ENCODE measurements at regions not wholly inside any gene's neighbourhood (a gene's known extent, or its start where the extent isn't known, plus 50 kb on each side); places are given as distances from the start of the nearest gene placed in this dataset.

DNA sequence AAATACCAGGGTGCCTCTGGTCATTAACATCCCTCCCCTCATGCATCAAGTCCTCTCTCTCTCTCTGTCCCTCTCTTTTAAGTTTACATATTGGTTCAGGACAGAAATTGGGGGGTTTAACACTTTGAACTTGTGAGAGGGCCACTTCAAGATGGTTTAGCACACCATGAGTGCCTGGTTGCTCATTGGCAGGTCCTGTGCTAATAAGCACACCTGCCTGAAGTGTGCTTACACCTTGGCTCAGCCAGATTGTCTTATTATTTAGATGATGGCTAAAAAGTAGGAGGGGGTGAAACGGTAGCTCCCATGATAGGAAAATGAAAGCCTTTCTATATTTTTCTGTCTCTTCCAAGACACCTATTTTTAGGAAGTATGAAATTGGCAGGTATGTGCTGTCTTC lies 205.8 kb downstream of the ARL6IP6 start:
- no peak for TF ChIP-seq CTCF (IDR thresholded peaks at IDR 0.05; ENCODE audit: unreplicated experiment)
- H3K27me3 Mint-ChIP-seq (ENCODE audit: unreplicated experiment), result peaks cover 2% of the 10 kb centered on the region
- no peak for DNase-seq (ENCODE audit: low spot score)
- no peaks in the 10 kb centered on the region for H3K9me3 Mint-ChIP-seq (ENCODE audit: unreplicated experiment)
- no peak overlapping the region for H3K4me3 Mint-ChIP-seq (ENCODE audit: unreplicated experiment)
- H3K4me1 Mint-ChIP-seq (ENCODE audit: unreplicated experiment), result no peaks in the 10 kb centered on the region
- H3K27ac Mint-ChIP-seq (ENCODE audit: unreplicated experiment), result no peak overlapping the region
- H3K36me3 Mint-ChIP-seq (ENCODE audit: low read depth, unreplicated experiment), result no peaks in the 10 kb centered on the region

- no peak for TF ChIP-seq CTCF (IDR thresholded peaks at IDR 0.05; ENCODE audit: unreplicated experiment)
- no peaks in the 10 kb centered on the region for H3K27me3 Mint-ChIP-seq (ENCODE audit: unreplicated experiment)
- H3K4me3 Mint-ChIP-seq (ENCODE audit: unreplicated experiment), result no peak overlapping the region
- no peak for DNase-seq (ENCODE audit: low spot score)
- H3K4me1 Mint-ChIP-seq (ENCODE audit: unreplicated experiment), result no peaks in the 10 kb centered on the region
- H3K9me3 Mint-ChIP-seq (ENCODE audit: unreplicated experiment), result no peaks in the 10 kb centered on the region
- H3K36me3 Mint-ChIP-seq (ENCODE audit: low read depth, unreplicated experiment), result no peaks in the 10 kb centered on the region
- no peak overlapping the region for H3K27ac Mint-ChIP-seq (ENCODE audit: unreplicated experiment)
Observed at GRCh38 chr2:152920846-152921245, 202.4 kb downstream of the ARL6IP6 start.

- H3K4me1 Mint-ChIP-seq (ENCODE audit: unreplicated experiment), result no peaks in the 10 kb centered on the region
- H3K9me3 Mint-ChIP-seq (ENCODE audit: unreplicated experiment), result no peaks in the 10 kb centered on the region
- DNase-seq (ENCODE audit: low spot score), result no peak
- no peaks in the 10 kb centered on the region for H3K27me3 Mint-ChIP-seq (ENCODE audit: unreplicated experiment)
- H3K27ac Mint-ChIP-seq (ENCODE audit: unreplicated experiment), result no peak overlapping the region
- TF ChIP-seq CTCF (IDR thresholded peaks at IDR 0.05; ENCODE audit: unreplicated experiment), result no peak
- no peaks in the 10 kb centered on the region for H3K36me3 Mint-ChIP-seq (ENCODE audit: low read depth, unreplicated experiment)
- no peak overlapping the region for H3K4me3 Mint-ChIP-seq (ENCODE audit: unreplicated experiment)
Observed at GRCh38 chr2:152910970-152911369, 192.6 kb downstream of the ARL6IP6 start.

DNA sequence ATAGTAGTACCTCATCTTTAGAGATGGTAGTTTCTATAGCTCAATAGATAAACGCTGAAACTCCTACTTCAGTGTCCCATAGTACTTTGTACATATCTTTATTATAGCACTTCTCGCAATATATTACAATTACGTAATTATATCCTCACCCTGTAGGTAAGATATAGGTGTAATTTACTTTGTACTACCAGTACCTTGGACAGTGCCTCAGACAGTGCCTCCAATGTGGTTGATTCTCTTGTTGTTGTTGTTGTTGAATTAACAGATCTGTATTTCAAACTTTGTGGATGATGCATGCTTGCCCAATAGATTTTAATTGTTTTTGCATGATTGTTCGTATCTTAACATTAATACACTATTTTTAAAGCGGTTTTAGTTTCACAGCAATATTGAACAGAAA lies 188.6 kb downstream of the ARL6IP6 start:
- Mint-ChIP-seq H3K27me3 (ENCODE audit: unreplicated experiment) (no peaks in the 10 kb centered on the region), H3K36me3 (ENCODE audit: low read depth, unreplicated experiment) (no peaks in the 10 kb centered on the region), H3K27ac (ENCODE audit: unreplicated experiment) (no peak overlapping the region), H3K9me3 (ENCODE audit: unreplicated experiment) (no peaks in the 10 kb centered on the region), H3K4me1 (ENCODE audit: unreplicated experiment) (no peaks in the 10 kb centered on the region), H3K4me3 (ENCODE audit: unreplicated experiment) (no peak overlapping the region)
- no peak for DNase-seq (ENCODE audit: low spot score)
- no peak for TF ChIP-seq CTCF (IDR thresholded peaks at IDR 0.05; ENCODE audit: unreplicated experiment)

- no peak overlapping the region for H3K27ac Mint-ChIP-seq (ENCODE audit: unreplicated experiment)
- no peak for TF ChIP-seq CTCF (IDR thresholded peaks at IDR 0.05; ENCODE audit: unreplicated experiment)
- DNase-seq (ENCODE audit: low spot score), result no peak
Observed at GRCh38 chr2:152894051-152894450, 175.6 kb downstream of the ARL6IP6 start.

More at GRCh38 chr2:152894051-152894450, 175.6 kb downstream of the ARL6IP6 start:
- H3K27me3 Mint-ChIP-seq (ENCODE audit: unreplicated experiment), result peaks cover 4% of the 10 kb centered on the region
- H3K9me3 Mint-ChIP-seq (ENCODE audit: unreplicated experiment), result no peaks in the 10 kb centered on the region
- no peaks in the 10 kb centered on the region for H3K4me1 Mint-ChIP-seq (ENCODE audit: unreplicated experiment)
- H3K36me3 Mint-ChIP-seq (ENCODE audit: low read depth, unreplicated experiment), result no peaks in the 10 kb centered on the region
- H3K4me3 Mint-ChIP-seq (ENCODE audit: unreplicated experiment), result no peak overlapping the region
